ENCODE measurements at regions not wholly inside any gene's neighbourhood (a gene's known extent, or its start where the extent isn't known, plus 50 kb on each side); places are given as distances from the start of the nearest gene placed in this dataset.

- Histone ChIP-seq H3K27ac (ENCODE audit: low read length in 2 of 2) (no peak overlapping the region), H3K4me2 (replicated peaks; ENCODE audit: low read depth, low read length, poor library complexity, severe bottlenecking) (no peak overlapping the region), H3K79me2 (ENCODE audit: control insufficient read depth, insufficient read depth, low read length) (no peaks in the 10 kb centered on the region), H2AFZ (ENCODE audit: insufficient read depth, low read depth, low read length, poor library complexity, severe bottlenecking) (no peak overlapping the region), H3K36me3 (replicated peaks in 1 of 2; ENCODE audit: control extremely low read depth in 1 of 2, control insufficient read depth in 1 of 2, extremely low read depth in 1 of 2, insufficient read depth in 2 of 2, low read length in 1 of 2) (no peaks in the 10 kb centered on the region), H3K4me1 (ENCODE audit: control insufficient read depth in 2 of 2, insufficient read depth in 2 of 2, low read length in 2 of 2) (no peaks in the 10 kb centered on the region), H3K9me3 (ENCODE audit: control extremely low read depth in 1 of 3, control insufficient read depth in 2 of 3, insufficient read depth in 1 of 3, low read length in 2 of 3) (no peaks in the 10 kb centered on the region), H3K27me3 (replicated peaks in 1 of 4; ENCODE audit: control extremely low read depth in 1 of 4, control insufficient read depth in 3 of 4, insufficient read depth in 4 of 4, low read length in 3 of 4) (no peaks in the 10 kb centered on the region), H4K20me1 (ENCODE audit: control insufficient read depth, insufficient read depth, low read length, poor library complexity, severe bottlenecking) (no peaks in the 10 kb centered on the region), H3K4me3 (ENCODE audit: control extremely low read depth in 1 of 5, extremely low read depth in 1 of 5, insufficient read depth in 1 of 5, low read depth in 2 of 5, low read length in 4 of 5) (no peak overlapping the region), H3K9ac (ENCODE audit: low read length) (no peak overlapping the region)
- ChIA-PET CTCF (interaction anchor here (3.3 kb wide), 1 partner anchor 135 kb away, joined by 10 read pairs; no protein-coding TSS in a partner anchor), POLR2A (no interaction called here)
- intact Hi-C loops (cut with micrococcal nuclease): no loop called here
- H3K27ac Mint-ChIP-seq: no peak overlapping the region
- ATAC-seq (ENCODE audit: low read depth) (no peak), DNase-seq (no peak)
- peaks cover 2% of the 10 kb centered on the region for H3K9me3 Mint-ChIP-seq (ENCODE audit: insufficient read depth)
- peaks cover 19% of the 10 kb centered on the region for H3K27me3 Mint-ChIP-seq
- no peak for TF ChIP-seq EZH2 (IDR thresholded peaks at IDR 0.05; ENCODE audit: borderline replicate concordance, insufficient read depth, low read depth, low read length, poor library complexity, severe bottlenecking)
- no peak for TF ChIP-seq CTCF (IDR thresholded peaks at IDR 0.05)
- no peaks in the 10 kb centered on the region for H3K4me1 Mint-ChIP-seq
- 100% methylated on average over 1 of the region's 2 CpGs for WGBS (ENCODE audit: insufficient coverage)
- H3K4me3 Mint-ChIP-seq: no peak overlapping the region
These were observed 60.3 kb upstream of the GADD45A start for GRCh38 chr1:67624680-67625079.

DNA sequence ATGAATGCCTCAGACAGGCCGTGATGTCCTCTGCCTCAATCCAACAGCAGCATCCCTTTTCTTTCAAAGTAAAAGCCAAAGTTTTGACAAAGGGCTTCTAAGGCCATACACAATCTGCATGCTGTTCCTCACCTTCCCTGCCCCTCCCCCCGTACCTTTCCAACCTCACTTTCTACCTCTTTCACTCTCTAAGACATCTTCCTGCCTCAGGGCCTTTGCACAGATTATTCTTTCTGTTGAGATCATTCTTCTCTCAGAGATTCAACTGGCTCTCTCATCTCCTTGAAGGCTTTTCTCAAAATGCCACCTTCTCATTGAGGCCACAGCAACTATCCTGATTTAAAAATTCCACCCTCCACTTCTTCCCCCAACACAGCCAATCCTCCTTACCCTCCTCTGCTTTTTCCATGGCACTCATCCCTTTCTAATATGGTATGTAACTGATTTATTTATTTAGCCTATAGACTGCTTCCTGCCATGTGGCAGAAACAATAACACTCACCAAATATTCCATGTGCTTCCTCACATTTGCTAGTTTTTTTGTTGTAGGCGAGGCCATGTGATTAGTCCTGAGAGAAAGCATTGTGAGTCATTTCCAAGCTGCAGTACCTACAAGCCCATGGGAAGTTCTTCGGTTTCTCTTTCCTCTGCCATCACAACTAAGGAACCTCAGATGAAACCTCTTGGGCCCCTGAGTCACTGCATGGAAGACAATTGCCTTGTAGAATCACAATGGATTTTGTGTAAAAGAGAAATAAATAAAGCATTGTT, 58.7 kb upstream of the GADD45A start:
- peaks cover 24% of the 10 kb centered on the region for H3K27me3 Mint-ChIP-seq
- Histone ChIP-seq H3K4me1 (ENCODE audit: control insufficient read depth in 2 of 2, insufficient read depth in 2 of 2, low read length in 2 of 2) (no peaks in the 10 kb centered on the region), H3K4me3 (ENCODE audit: control extremely low read depth in 1 of 5, extremely low read depth in 1 of 5, insufficient read depth in 1 of 5, low read depth in 2 of 5, low read length in 4 of 5) (no peak overlapping the region), H3K36me3 (replicated peaks in 1 of 2; ENCODE audit: control extremely low read depth in 1 of 2, control insufficient read depth in 1 of 2, extremely low read depth in 1 of 2, insufficient read depth in 2 of 2, low read length in 1 of 2) (no peaks in the 10 kb centered on the region), H4K20me1 (ENCODE audit: control insufficient read depth, insufficient read depth, low read length, poor library complexity, severe bottlenecking) (no peaks in the 10 kb centered on the region), H3K9me3 (ENCODE audit: control extremely low read depth in 1 of 3, control insufficient read depth in 2 of 3, insufficient read depth in 1 of 3, low read length in 2 of 3) (no peaks in the 10 kb centered on the region), H2AFZ (ENCODE audit: insufficient read depth, low read depth, low read length, poor library complexity, severe bottlenecking) (no peak overlapping the region), H3K9ac (ENCODE audit: low read length) (no peak overlapping the region), H3K27ac (ENCODE audit: low read length in 2 of 2) (no peak overlapping the region), H3K27me3 (replicated peaks in 1 of 4; ENCODE audit: control extremely low read depth in 1 of 4, control insufficient read depth in 3 of 4, insufficient read depth in 4 of 4, low read length in 3 of 4) (no peaks in the 10 kb centered on the region), H3K79me2 (ENCODE audit: control insufficient read depth, insufficient read depth, low read length) (no peaks in the 10 kb centered on the region), H3K4me2 (replicated peaks; ENCODE audit: low read depth, low read length, poor library complexity, severe bottlenecking) (no peak overlapping the region)
- 91% methylated on average over 2 of the region's 4 CpGs for WGBS (ENCODE audit: insufficient coverage)
- no peak overlapping the region for H3K4me3 Mint-ChIP-seq
- no peak for TF ChIP-seq CTCF (IDR thresholded peaks at IDR 0.05)
- TF ChIP-seq EZH2 (IDR thresholded peaks at IDR 0.05; ENCODE audit: borderline replicate concordance, insufficient read depth, low read depth, low read length, poor library complexity, severe bottlenecking): no peak
- H3K27ac Mint-ChIP-seq: no peak overlapping the region
- intact Hi-C loops (cut with micrococcal nuclease): no loop called here
- CTCF ChIA-PET: no interaction called here
- DNase-seq (no peak), ATAC-seq (ENCODE audit: low read depth) (no peak)
- POLR2A ChIA-PET: no interaction called here
- peaks cover 2% of the 10 kb centered on the region for H3K9me3 Mint-ChIP-seq (ENCODE audit: insufficient read depth)
- H3K4me1 Mint-ChIP-seq: no peaks in the 10 kb centered on the region
